ENCODE measurements at regions not wholly inside any gene's neighbourhood (a gene's known extent, or its start where the extent isn't known, plus 50 kb on each side); places are given as distances from the start of the nearest gene placed in this dataset.

DNA sequence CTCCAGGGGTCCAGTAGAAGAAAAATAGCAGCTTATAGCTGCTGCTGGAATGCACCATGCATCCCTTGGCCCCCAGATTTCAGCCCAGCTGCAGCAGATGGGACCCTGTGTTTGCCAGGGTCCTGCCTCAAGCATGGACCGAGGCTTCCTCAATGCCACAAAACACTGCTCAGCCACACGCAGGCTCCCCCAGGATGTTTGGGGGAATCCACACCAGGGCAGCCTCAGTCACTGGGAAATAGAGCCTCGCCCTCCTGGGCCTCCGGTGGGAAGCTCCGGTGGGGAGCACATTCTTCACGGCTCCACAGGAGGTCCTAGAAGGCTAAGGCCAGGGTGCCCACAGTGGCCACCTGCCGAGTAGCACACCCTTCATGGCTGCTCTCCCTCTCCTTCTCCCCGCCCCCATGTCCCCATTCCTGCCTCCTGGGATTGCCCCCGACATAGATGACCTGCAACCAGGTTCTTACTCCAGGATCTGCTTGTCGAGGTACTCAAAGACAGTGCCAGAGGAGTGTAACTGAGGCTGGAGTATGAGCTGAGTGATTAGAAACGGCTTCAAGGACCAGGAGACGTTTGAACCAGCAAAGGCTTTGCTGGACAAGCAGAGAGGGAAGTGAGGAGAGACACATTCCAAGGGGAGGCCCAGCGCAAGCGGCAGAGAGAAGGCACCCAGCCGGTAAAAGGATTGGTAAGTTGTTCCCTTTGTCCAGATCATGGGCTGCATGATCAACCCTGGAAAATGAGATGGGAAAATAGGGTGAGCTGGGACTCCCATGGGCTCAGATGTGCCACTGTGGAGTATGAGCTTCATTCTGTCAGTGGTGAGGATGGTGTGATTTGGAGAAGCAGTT is 110.7 kb upstream of the UQCRFS1 start:
- DNase-seq (ENCODE audit: low read depth), result no peak

DNA sequence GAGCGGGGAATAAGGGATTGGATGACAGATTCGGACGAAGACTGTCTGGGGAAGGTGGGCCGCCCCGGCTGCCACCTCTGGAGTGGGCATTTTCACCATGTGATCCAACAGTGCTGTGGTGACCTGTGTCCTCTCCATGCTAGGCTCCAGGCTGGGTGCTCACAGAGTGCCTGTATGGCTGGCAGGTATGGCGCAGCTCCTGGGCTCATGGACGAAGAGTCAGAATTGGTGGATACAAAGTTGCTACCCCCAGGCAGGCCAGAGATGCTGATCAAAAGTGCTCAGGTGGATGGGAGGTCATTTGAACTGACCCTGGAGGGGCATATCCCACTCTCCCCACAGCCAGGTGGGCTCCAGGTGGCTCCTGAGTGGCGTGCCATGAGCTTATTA is 111.3 kb upstream of the UQCRFS1 start:
- DNase-seq (ENCODE audit: low read depth), result no peak

DNA sequence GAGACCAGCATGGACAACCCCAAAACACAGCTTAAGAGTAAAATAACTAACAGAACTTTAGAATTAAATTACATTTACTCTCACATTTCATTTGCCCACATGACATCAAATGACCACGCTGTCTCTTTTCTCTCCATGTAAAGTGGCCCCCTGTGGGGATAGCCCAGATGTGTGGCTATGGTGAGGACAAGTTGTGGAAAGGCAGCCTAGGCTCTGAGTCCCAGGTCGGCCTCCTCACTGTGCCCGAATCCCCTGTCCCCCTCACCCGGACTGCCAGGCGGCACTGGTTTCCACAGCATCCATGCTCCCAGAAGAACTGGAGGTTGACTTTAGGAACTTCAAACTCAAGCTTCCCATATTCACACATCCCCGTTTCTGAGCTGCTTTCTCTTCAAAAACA is 111.8 kb upstream of the UQCRFS1 start:
- DNase-seq (ENCODE audit: low read depth), result no peak

- DNase-seq (ENCODE audit: low read depth), result no peak
These were observed 112.5 kb upstream of the UQCRFS1 start for GRCh38 chr19:29325241-29325975.

GRCh38 chr19:29326351-29326750 is 113.4 kb upstream of the UQCRFS1 start:
- DNase-seq (ENCODE audit: low read depth), result peak; percentile 45

GRCh38 chr19:29326849-29327840 is 114.2 kb upstream of the UQCRFS1 start:
- DNase-seq (ENCODE audit: low read depth), result no peak

GRCh38 chr19:29328586-29328985 is 115.6 kb upstream of the UQCRFS1 start:
- DNase-seq (ENCODE audit: low read depth), result no peak

DNA sequence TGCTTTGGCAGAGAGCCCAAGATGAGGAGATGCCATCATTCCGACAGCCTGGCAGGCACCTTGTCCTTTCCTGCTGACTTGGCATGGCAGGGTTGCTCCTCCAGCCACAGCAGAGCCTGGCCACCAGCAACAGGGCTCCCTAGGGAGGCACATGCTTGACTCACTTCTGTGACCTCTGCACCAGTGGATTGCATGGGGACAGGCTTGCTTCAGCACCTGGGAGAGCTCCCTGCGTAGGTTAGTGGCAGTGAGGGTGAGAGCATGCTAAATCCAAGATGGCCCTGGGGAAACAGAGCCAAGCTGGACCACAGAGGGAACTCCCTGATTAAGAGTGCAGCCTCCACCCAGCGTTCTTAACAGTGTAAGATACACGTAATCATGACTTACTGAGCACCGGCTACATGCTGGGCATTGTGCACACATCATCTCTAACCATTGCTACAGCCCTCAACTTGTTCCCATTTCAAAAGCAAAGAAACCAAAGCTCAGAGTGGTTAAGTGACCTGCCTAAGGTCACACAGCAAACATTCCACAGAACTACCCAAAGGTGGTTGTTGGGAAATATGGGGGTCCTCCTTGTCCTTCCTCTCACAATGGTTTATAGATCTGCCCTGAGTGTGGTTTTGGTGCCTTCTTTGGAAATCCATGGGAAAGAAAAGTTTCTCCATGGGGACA is 116.6 kb upstream of the UQCRFS1 start:
- peak; percentile 49 for DNase-seq (ENCODE audit: low read depth)

- DNase-seq (ENCODE audit: low read depth), result no peak
These were observed 123.5 kb upstream of the UQCRFS1 start for GRCh38 chr19:29336425-29336824.

GRCh38 chr19:29337029-29337428 is 124.1 kb upstream of the UQCRFS1 start:
- DNase-seq (ENCODE audit: low read depth), result no peak

DNA sequence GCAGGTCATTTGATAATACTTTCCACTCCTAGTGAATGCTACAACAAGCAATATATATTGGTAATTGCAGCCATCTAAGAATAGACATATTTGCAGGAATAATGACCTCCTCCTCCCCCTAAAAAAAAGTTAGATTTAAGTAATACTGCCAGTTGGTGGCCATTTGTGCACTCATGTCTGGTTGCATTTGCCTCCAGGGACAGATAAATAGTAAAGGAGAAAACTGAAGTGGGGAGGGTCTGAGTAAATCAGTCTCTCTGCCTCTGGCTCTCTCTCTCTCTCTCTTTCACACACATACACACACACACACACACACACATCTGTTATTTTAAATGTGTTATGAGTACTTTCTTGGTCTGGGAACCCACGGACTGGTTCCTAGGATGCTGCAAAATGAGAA is 125.5 kb upstream of the UQCRFS1 start:
- no peak for DNase-seq (ENCODE audit: low read depth)

DNA sequence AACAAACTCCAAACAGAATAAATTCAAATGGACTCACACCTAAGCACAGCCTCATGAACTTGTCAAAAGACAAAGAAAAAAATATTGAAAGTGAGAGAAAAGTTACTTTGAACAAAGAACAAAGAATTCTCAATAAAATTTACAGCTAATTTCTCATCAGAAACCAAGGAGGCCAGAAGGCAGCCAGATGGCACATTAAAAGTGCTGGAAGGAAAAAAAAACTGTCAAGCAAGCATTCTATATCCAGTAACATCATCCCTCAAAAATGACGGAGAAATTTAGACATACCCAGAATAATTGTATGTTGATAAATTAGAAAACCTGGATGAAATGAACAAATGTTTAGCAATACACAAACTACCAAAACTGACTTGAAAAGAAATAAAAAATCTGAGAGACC is 129.8 kb upstream of the UQCRFS1 start:
- DNase-seq (ENCODE audit: low read depth), result no peak

GRCh38 chr19:29364224-29364726 is 151.3 kb upstream of the UQCRFS1 start:
- no peak for DNase-seq (ENCODE audit: low read depth)

- DNase-seq (ENCODE audit: low read depth), result no peak
These were observed 152.0 kb upstream of the UQCRFS1 start for GRCh38 chr19:29364999-29365398.

DNA sequence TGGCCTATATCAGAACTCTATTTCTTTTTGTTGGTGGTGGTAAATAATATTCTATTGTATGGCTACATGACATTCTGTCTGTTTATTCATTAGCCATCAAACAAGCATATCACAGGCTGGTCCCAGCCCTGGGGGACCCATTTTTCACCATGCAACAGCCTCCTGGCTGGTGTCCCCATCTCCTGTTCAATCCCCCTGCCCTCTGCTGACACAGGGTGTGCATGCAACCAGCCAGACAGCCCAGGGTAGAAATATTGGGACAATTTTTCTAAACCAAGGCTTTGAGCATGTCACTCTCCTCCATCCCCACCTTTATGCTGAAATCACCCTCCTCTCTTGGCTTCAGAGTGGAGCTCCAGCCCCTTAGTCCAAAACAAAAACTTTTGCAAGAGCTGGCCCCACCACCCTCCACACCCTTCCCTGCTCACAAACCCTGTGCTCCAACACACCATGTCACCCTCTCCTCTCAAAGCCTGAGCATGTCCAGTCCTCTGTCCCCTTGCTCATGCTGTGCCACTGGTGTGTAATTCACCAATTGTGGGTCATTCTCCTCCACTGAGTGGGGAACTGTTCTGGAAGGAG is 153.0 kb upstream of the UQCRFS1 start:
- no peak for DNase-seq (ENCODE audit: low read depth)

DNA sequence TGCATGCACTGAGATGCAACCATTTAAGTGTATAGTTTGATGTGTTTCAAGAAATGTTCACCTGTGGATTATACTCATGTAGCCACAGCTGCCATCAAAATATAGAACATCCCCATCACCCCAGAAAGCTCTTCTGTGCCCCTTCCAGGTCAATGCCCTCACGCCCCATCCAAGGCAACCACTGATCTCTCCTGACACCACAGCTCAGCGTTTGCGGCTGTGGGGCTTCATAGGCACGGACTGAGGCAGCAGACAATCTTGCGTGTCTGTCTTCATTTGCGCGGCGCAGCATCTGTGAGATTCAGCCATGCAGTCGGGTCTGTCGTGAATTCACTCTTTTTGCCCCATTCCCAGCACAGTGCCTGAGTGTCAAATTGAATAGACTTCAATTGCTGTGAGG is 153.8 kb upstream of the UQCRFS1 start:
- no peak for DNase-seq (ENCODE audit: low read depth)

GRCh38 chr19:29367791-29368222 is 154.9 kb upstream of the UQCRFS1 start:
- no peak for DNase-seq (ENCODE audit: low read depth)

GRCh38 chr19:29370276-29370675 is 155.5 kb upstream of the VSTM2B start:
- no peak for DNase-seq (ENCODE audit: low read depth)

- DNase-seq (ENCODE audit: low read depth), result no peak
These were observed 154.3 kb upstream of the VSTM2B start for GRCh38 chr19:29371251-29372090.

- no peak for DNase-seq (ENCODE audit: low read depth)
These were observed 153.7 kb upstream of the VSTM2B start for GRCh38 chr19:29372091-29372415.
